ENCODE measurements at regions not wholly inside any gene's neighbourhood (a gene's known extent, or its start where the extent isn't known, plus 50 kb on each side); places are given as distances from the start of the nearest gene placed in this dataset.
"Not testable (repeated sequence)": the region's sequence is repeated elsewhere in the genome, so short reads cannot be mapped to it uniquely, and the experiment has no call there.

DNA sequence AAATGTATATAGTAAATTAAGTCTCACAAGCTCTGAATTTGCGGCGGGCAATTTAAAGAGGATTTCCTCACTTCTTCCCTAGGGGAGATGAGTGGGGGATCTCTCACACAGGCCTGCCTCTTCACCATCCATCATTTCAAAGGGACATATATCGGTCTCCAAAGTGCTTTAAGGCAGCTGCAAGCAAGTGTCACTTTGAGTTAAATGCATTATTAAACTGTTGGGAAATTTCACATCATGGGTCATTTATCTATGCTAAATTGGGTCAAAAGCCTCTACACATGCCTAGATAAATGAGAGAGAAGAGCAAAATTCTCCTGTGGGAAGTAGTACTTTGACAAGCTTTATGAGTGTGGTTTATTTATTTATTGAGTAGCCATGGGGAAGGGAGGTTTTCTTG lies 1106.1 kb upstream of the GOT2 start:
- Histone ChIP-seq H3K9me3 (no peaks in the 10 kb centered on the region), H3K4me1 (no peaks in the 10 kb centered on the region), H3K4me3 (no peak overlapping the region), H3K27ac (no peak overlapping the region), H3K27me3 (no peaks in the 10 kb centered on the region), H3K36me3 (no peaks in the 10 kb centered on the region)
- WGBS, 2 donors (ENCODE audit: low coverage in 1 of 2) = 78% methylated on average over 3 of the region's 3 CpGs
- TF ChIP-seq POLR2AphosphoS5 (IDR thresholded peaks at IDR 0.05) (no peak), EP300 (IDR thresholded peaks at IDR 0.05; ENCODE audit: low read depth) (no peak), POLR2A (IDR thresholded peaks at IDR 0.05) (no peak)
- TF ChIP-seq, protein P1, sequence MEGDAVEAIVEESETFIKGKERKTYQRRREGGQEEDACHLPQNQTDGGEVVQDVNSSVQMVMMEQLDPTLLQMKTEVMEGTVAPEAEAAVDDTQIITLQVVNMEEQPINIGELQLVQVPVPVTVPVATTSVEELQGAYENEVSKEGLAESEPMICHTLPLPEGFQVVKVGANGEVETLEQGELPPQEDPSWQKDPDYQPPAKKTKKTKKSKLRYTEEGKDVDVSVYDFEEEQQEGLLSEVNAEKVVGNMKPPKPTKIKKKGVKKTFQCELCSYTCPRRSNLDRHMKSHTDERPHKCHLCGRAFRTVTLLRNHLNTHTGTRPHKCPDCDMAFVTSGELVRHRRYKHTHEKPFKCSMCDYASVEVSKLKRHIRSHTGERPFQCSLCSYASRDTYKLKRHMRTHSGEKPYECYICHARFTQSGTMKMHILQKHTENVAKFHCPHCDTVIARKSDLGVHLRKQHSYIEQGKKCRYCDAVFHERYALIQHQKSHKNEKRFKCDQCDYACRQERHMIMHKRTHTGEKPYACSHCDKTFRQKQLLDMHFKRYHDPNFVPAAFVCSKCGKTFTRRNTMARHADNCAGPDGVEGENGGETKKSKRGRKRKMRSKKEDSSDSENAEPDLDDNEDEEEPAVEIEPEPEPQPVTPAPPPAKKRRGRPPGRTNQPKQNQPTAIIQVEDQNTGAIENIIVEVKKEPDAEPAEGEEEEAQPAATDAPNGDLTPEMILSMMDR (IDR thresholded peaks at IDR 0.05) = no peak
- DNase-seq = no peak
- in situ Hi-C loops (cut with MboI; ENCODE audit: low pct_ligation_motif_present in 1 of 4, low pct_unique_long_range_greater_than_20kb in 1 of 4, low sequenced_read_pairs in 3 of 4) = no loop called here
- intact Hi-C loops (cut with DNase I; ENCODE audit: low total_unique reads) = no loop called here

DNA sequence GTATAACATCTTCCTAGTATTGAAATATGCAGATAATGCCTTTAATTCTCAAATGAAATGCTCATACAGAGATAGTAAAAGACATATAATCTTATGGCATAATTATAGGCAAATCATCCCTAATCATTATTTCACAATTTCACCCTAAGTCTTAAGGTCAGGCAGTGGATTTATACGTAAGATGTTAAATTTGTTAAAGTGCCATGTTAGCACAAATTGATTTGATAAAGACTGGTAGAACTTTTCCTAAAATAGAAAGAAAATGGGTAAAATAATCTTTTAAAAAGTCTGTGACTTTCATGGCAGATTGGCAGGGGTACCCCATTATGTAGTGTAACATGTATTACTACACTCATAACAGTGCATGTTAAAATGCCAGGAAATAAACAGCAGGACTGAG lies 1092.7 kb upstream of the GOT2 start:
- no peak for DNase-seq
- intact Hi-C loops (cut with DNase I; ENCODE audit: low total_unique reads) (no loop called here), in situ Hi-C loops (cut with MboI; ENCODE audit: low pct_ligation_motif_present in 1 of 4, low pct_unique_long_range_greater_than_20kb in 1 of 4, low sequenced_read_pairs in 3 of 4) (no loop called here)
- WGBS, 2 donors (ENCODE audit: low coverage in 1 of 2) = 80 to 91% methylated on average over 1 of the region's 1 CpG
- H3K36me3 ChIP-seq = no peaks in the 10 kb centered on the region
- no peak overlapping the region for H3K27ac ChIP-seq
- TF ChIP-seq POLR2AphosphoS5 (IDR thresholded peaks at IDR 0.05) = no peak
- no peak for TF ChIP-seq EP300 (IDR thresholded peaks at IDR 0.05; ENCODE audit: low read depth)
- TF ChIP-seq, protein P1 (IDR thresholded peaks at IDR 0.05) = no peak
- TF ChIP-seq POLR2A (IDR thresholded peaks at IDR 0.05) = no peak
- H3K9me3 ChIP-seq = peaks cover 0 to 5% of the 10 kb centered on the region in 2 donors
- no peaks in the 10 kb centered on the region for H3K27me3 ChIP-seq
- no peak overlapping the region for H3K4me3 ChIP-seq
- H3K4me1 ChIP-seq = no peaks in the 10 kb centered on the region

DNA sequence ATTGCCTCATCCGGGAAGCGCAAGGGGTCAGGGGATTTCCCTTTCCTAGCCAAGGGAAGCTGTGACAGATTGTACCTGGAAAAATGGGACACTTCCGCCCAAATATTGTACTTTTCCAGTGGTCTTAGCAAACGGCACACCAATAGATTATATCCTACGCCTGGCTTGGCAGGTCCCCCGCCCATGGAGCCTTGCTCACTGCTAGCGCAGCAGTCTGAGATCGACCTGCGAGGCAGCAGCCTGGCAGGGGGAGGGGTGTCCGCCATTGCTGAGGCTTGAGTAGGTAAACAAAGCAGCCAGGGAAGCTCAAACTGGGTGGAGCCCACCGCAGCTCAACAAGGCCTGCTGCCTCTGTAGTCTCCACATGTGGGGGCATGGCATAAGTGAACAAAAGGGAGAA lies 1075.4 kb upstream of the GOT2 start:
- 88 to 90% methylated on average over 4 to 11 of the region's 11 CpGs for WGBS, 2 donors (ENCODE audit: low coverage in 1 of 2)
- H3K4me3 ChIP-seq; H3K36me3 ChIP-seq; in situ Hi-C loops (cut with MboI; ENCODE audit: low pct_ligation_motif_present in 1 of 4, low pct_unique_long_range_greater_than_20kb in 1 of 4, low sequenced_read_pairs in 3 of 4); H3K9me3 ChIP-seq; intact Hi-C loops (cut with DNase I; ENCODE audit: low total_unique reads); H3K27ac ChIP-seq; H3K27me3 ChIP-seq; H3K4me1 ChIP-seq; DNase-seq: not testable (repeated sequence)

DNA sequence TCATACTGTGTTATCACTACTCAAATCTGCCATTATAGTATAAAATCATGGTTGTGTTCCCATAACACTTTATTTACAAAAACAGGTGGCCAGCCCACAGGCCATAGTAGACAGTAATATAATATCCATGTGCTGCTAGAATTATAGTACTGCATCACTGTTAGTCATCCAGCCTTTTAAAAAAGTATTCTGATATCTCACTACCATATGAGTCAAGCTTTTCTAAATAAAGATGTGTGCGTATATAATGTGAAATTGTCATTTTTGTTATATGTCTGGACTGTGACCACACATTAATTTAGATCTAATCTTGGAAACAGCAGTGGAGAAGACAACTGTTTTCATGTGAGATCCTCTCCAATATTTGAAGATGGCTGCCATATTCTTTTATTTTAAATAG lies 1049.1 kb upstream of the GOT2 start:
- intact Hi-C loops (cut with DNase I; ENCODE audit: low total_unique reads) = no loop called here
- TF ChIP-seq POLR2AphosphoS5 (IDR thresholded peaks at IDR 0.05) (no peak), EP300 (IDR thresholded peaks at IDR 0.05; ENCODE audit: low read depth) (no peak), POLR2A (IDR thresholded peaks at IDR 0.05) (no peak)
- TF ChIP-seq, protein P1 (IDR thresholded peaks at IDR 0.05) = no peak

DNA sequence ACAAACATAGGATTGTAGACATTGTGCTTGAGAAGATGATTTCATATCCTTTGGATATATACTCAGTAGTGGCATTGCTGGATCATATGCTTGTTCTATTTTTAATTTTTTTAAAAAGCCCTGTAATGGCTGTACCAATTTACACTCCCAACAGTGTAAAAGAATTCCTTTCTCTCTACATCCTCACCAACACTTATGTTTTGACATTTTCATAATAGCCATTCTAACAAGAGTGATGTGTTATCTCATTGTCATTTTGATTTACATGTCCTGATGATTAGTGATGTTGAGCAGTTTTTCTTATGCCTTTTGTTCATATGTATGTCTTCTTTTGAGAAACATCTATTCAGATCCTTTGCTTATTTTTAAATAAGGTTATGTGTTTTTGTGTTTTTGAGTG lies 1039.2 kb upstream of the GOT2 start:
- Histone ChIP-seq H3K9me3 (no peaks in the 10 kb centered on the region), H3K4me1 (no peaks in the 10 kb centered on the region), H3K36me3 (no peaks in the 10 kb centered on the region), H3K4me3 (no peak overlapping the region), H3K27me3 (no peaks in the 10 kb centered on the region), H3K27ac (no peak overlapping the region)
- DNase-seq = no peak
- TF ChIP-seq POLR2A (IDR thresholded peaks at IDR 0.05) (no peak), EP300 (IDR thresholded peaks at IDR 0.05; ENCODE audit: low read depth) (no peak)
- TF ChIP-seq, protein P1 (IDR thresholded peaks at IDR 0.05) = no peak
- in situ Hi-C loops (cut with MboI; ENCODE audit: low pct_ligation_motif_present in 1 of 4, low pct_unique_long_range_greater_than_20kb in 1 of 4, low sequenced_read_pairs in 3 of 4) = no loop called here
- intact Hi-C loops (cut with DNase I; ENCODE audit: low total_unique reads) = no loop called here

More for the DNA sequence above, 1049.1 kb upstream of the GOT2 start:
- peaks cover 0 to 6% of the 10 kb centered on the region in 2 donors for H3K9me3 ChIP-seq
- in situ Hi-C loops (cut with MboI; ENCODE audit: low pct_ligation_motif_present in 1 of 4, low pct_unique_long_range_greater_than_20kb in 1 of 4, low sequenced_read_pairs in 3 of 4) = no loop called here
- no peak overlapping the region for H3K4me3 ChIP-seq
- no peaks in the 10 kb centered on the region for H3K36me3 ChIP-seq
- H3K27ac ChIP-seq = no peak overlapping the region
- no peak for DNase-seq
- H3K4me1 ChIP-seq = no peaks in the 10 kb centered on the region
- H3K27me3 ChIP-seq = no peaks in the 10 kb centered on the region
- WGBS, 2 donors (ENCODE audit: low coverage in 1 of 2) = 83 to 91% methylated on average over 1 of the region's 1 CpG
